ENCODE measurements at regions not wholly inside any gene's neighbourhood (a gene's known extent, or its start where the extent isn't known, plus 50 kb on each side); places are given as distances from the start of the nearest gene placed in this dataset.

DNA sequence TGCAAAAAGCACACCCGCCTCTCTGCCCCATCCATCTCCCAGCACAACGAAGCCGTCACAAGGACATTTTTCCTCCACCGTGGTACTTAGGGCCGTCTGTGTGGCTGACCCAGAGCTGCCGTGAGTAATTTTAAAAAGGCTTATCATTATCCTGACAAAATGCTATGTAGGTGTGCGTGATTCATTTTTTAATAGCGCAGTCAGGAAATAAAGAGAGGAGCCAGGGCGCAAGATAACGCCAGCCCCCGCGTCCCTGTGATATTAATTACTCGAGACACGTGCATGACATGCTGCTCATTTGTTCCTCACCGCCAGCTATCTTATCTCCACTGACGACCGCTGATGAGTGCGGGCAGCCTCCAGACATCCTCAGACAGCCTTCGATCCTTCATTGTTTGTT, 332.7 kb upstream of the PFKP start:
- TF ChIP-seq, protein P1, sequence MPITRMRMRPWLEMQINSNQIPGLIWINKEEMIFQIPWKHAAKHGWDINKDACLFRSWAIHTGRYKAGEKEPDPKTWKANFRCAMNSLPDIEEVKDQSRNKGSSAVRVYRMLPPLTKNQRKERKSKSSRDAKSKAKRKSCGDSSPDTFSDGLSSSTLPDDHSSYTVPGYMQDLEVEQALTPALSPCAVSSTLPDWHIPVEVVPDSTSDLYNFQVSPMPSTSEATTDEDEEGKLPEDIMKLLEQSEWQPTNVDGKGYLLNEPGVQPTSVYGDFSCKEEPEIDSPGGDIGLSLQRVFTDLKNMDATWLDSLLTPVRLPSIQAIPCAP (CRISPR knock-in tag; IDR thresholded peaks at IDR 0.05), result no peak
- TF ChIP-seq, protein P2, sequence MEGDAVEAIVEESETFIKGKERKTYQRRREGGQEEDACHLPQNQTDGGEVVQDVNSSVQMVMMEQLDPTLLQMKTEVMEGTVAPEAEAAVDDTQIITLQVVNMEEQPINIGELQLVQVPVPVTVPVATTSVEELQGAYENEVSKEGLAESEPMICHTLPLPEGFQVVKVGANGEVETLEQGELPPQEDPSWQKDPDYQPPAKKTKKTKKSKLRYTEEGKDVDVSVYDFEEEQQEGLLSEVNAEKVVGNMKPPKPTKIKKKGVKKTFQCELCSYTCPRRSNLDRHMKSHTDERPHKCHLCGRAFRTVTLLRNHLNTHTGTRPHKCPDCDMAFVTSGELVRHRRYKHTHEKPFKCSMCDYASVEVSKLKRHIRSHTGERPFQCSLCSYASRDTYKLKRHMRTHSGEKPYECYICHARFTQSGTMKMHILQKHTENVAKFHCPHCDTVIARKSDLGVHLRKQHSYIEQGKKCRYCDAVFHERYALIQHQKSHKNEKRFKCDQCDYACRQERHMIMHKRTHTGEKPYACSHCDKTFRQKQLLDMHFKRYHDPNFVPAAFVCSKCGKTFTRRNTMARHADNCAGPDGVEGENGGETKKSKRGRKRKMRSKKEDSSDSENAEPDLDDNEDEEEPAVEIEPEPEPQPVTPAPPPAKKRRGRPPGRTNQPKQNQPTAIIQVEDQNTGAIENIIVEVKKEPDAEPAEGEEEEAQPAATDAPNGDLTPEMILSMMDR (IDR thresholded peaks at IDR 0.05), result no peak
